ENCODE measurements at regions not wholly inside any gene's neighbourhood (a gene's known extent, or its start where the extent isn't known, plus 50 kb on each side); places are given as distances from the start of the nearest gene placed in this dataset.

- intact Hi-C loops (cut with micrococcal nuclease) = no loop called here
- H3K27ac Mint-ChIP-seq = no peak overlapping the region
- H3K4me1 ChIP-seq (ENCODE audit: control insufficient read depth in 1 of 2, insufficient read depth in 2 of 2, low read length in 2 of 2) = no peaks in the 10 kb centered on the region
- H3K4me2 ChIP-seq (replicated peaks; ENCODE audit: extremely low read depth, low read length, poor library complexity, severe bottlenecking) = no peak overlapping the region
- peaks cover 0 to 2% (median 0%) of the 10 kb centered on the region in 3 donors for H3K27me3 Mint-ChIP-seq (ENCODE audit: low read depth in 3 of 3)
- no peak overlapping the region for H3K9ac ChIP-seq (ENCODE audit: insufficient read depth, low read length, poor library complexity, severe bottlenecking)
- peaks cover 0 to 2% (median 0%) of the 10 kb centered on the region in 7 donors for H3K9me3 Mint-ChIP-seq
- 87% methylated on average over 2 of the region's 2 CpGs for WGBS (ENCODE audit: insufficient coverage)
- no peaks in the 10 kb centered on the region for H3K36me3 Mint-ChIP-seq
- no peak for TF ChIP-seq CTCF (IDR thresholded peaks at IDR 0.05)
- H3K36me3 ChIP-seq (replicated peaks in 1 of 2; ENCODE audit: control insufficient read depth in 1 of 2, insufficient read depth in 2 of 2, low read length in 2 of 2) = no peaks in the 10 kb centered on the region
- H2AFZ ChIP-seq (ENCODE audit: insufficient read depth, low read depth, low read length, poor library complexity, severe bottlenecking) = no peak overlapping the region
- no peak overlapping the region for H3K4me3 ChIP-seq (replicated peaks in 1 of 3; ENCODE audit: low read depth in 2 of 3, low read length in 3 of 3)
- no peaks in the 10 kb centered on the region for H4K20me1 ChIP-seq (ENCODE audit: insufficient read depth, low read length)
- no peak overlapping the region for H3K27ac ChIP-seq (ENCODE audit: low read depth in 1 of 2, low read length in 2 of 2)
- H3K27me3 ChIP-seq (ENCODE audit: control insufficient read depth in 2 of 2, insufficient read depth in 2 of 2, low read length in 2 of 2) = no peaks in the 10 kb centered on the region
- no peaks in the 10 kb centered on the region for H3K9me3 ChIP-seq (replicated peaks in 1 of 2; ENCODE audit: control insufficient read depth in 1 of 2, insufficient read depth in 1 of 2, low read length in 2 of 2)
- H3K4me3 Mint-ChIP-seq = no peak overlapping the region
- DNase-seq = no peak
- H3K4me1 Mint-ChIP-seq = no peaks in the 10 kb centered on the region
- H3K79me2 ChIP-seq (ENCODE audit: insufficient read depth, low read length) = no peaks in the 10 kb centered on the region
Observed at GRCh38 chr4:31016322-31017061, 296.3 kb downstream of the PCDH7 start.

GRCh38 chr4:31020363-31020762, 300.2 kb downstream of the PCDH7 start:
- no peaks in the 10 kb centered on the region for H3K27me3 ChIP-seq (ENCODE audit: control insufficient read depth in 2 of 2, insufficient read depth in 2 of 2, low read length in 2 of 2)
- no peak overlapping the region for H3K4me3 Mint-ChIP-seq
- H3K9me3 ChIP-seq (replicated peaks in 1 of 2; ENCODE audit: control insufficient read depth in 1 of 2, insufficient read depth in 1 of 2, low read length in 2 of 2) = no peaks in the 10 kb centered on the region
- H3K4me1 Mint-ChIP-seq = no peaks in the 10 kb centered on the region
- no peaks in the 10 kb centered on the region for H4K20me1 ChIP-seq (ENCODE audit: insufficient read depth, low read length)
- intact Hi-C loops (cut with micrococcal nuclease) = no loop called here
- H3K4me1 ChIP-seq (ENCODE audit: control insufficient read depth in 1 of 2, insufficient read depth in 2 of 2, low read length in 2 of 2) = no peaks in the 10 kb centered on the region
- DNase-seq = no peak
- no peak overlapping the region for H3K4me3 ChIP-seq (replicated peaks in 1 of 3; ENCODE audit: low read depth in 2 of 3, low read length in 3 of 3)
- WGBS (ENCODE audit: insufficient coverage) = no CpG with 5 or more reads among the region's 8 CpGs
- no peaks in the 10 kb centered on the region for H3K9me3 Mint-ChIP-seq
- peaks cover 0 to 2% (median 1%) of the 10 kb centered on the region in 3 donors for H3K27me3 Mint-ChIP-seq (ENCODE audit: low read depth in 3 of 3)
- H3K27ac ChIP-seq (ENCODE audit: low read depth in 1 of 2, low read length in 2 of 2) = no peak overlapping the region
- no peaks in the 10 kb centered on the region for H3K36me3 ChIP-seq (replicated peaks in 1 of 2; ENCODE audit: control insufficient read depth in 1 of 2, insufficient read depth in 2 of 2, low read length in 2 of 2)
- no peak overlapping the region for H3K9ac ChIP-seq (ENCODE audit: insufficient read depth, low read length, poor library complexity, severe bottlenecking)
- no peaks in the 10 kb centered on the region for H3K79me2 ChIP-seq (ENCODE audit: insufficient read depth, low read length)
- H3K36me3 Mint-ChIP-seq = no peaks in the 10 kb centered on the region
- no peak for TF ChIP-seq CTCF (IDR thresholded peaks at IDR 0.05)
- H2AFZ ChIP-seq (ENCODE audit: insufficient read depth, low read depth, low read length, poor library complexity, severe bottlenecking) = no peak overlapping the region
- no peak overlapping the region for H3K27ac Mint-ChIP-seq
- no peak overlapping the region for H3K4me2 ChIP-seq (replicated peaks; ENCODE audit: extremely low read depth, low read length, poor library complexity, severe bottlenecking)
